D721Med (cell line): ENCODE measurements at regions not wholly inside any gene's neighbourhood (a gene's known extent, or its start where the extent isn't known, plus 50 kb on each side); places are given as distances from the start of the nearest gene placed in this dataset.

Experiments
- DNase-seq: peaks from one replicate; pipeline ENCODE4 v3.0.0; 2011; ENCODE audit warnings: low spot score; ENCODE audit not compliant: insufficient read length
- FAIRE-seq: peaks from 2 replicates; lab custom pipeline; 2011; peaks lifted over from hg19 to GRCh38; lab: Jason Lieb, UNC
- TF ChIP-seq, protein P1 (sequence below): IDR thresholded peaks from 2 replicates; pipeline ENCODE4 v1.5.1; 2012; ENCODE audit warnings: mild to moderate bottlenecking, control low read depth; ENCODE audit not compliant: insufficient read depth; ENCODE audit errors: missing control alignments

GRCh38 chr1:55476445-55477015 is 261.4 kb upstream of the USP24 start:
- TF ChIP-seq, protein P1, sequence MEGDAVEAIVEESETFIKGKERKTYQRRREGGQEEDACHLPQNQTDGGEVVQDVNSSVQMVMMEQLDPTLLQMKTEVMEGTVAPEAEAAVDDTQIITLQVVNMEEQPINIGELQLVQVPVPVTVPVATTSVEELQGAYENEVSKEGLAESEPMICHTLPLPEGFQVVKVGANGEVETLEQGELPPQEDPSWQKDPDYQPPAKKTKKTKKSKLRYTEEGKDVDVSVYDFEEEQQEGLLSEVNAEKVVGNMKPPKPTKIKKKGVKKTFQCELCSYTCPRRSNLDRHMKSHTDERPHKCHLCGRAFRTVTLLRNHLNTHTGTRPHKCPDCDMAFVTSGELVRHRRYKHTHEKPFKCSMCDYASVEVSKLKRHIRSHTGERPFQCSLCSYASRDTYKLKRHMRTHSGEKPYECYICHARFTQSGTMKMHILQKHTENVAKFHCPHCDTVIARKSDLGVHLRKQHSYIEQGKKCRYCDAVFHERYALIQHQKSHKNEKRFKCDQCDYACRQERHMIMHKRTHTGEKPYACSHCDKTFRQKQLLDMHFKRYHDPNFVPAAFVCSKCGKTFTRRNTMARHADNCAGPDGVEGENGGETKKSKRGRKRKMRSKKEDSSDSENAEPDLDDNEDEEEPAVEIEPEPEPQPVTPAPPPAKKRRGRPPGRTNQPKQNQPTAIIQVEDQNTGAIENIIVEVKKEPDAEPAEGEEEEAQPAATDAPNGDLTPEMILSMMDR, result no peak
- FAIRE-seq, result no peak

DNA sequence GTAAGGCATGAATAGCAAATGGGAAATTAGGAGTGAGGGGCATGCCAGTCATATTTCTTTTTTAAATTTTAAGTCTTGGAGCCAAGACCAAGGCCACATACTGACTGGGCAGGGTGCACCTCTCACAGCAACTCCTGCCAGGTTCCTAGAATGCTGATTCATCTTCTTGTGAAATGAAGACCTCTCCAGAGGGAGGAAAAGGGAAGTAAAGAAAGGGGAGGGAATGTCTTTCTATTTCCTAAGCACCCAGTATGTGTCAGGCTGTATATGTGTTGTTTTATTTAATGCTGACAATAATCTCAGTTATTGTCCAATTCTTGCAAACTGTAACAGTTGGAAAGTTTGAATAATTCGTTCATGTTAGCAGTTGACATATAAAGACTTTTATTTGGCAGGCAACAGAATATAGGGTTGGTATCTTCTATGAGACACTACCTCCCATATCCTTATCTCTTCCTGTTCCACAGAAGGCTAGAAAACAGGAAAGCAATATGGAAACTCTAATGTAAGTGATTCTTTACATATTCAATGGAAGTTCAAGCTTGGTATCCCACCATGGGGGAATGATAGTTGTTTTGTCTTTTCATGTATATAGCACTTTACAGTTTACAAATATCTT is 259.1 kb upstream of the USP24 start:
- TF ChIP-seq, protein P1, result no peak
- DNase-seq (no peak), FAIRE-seq (no peak)

More at GRCh38 chr1:55476445-55477015, 261.4 kb upstream of the USP24 start:
- DNase-seq, result no peak

GRCh38 chr1:55473661-55474060 is 258.5 kb upstream of the USP24 start:
- DNase-seq (no peak), FAIRE-seq (no peak)
- TF ChIP-seq, protein P1, result no peak

DNA sequence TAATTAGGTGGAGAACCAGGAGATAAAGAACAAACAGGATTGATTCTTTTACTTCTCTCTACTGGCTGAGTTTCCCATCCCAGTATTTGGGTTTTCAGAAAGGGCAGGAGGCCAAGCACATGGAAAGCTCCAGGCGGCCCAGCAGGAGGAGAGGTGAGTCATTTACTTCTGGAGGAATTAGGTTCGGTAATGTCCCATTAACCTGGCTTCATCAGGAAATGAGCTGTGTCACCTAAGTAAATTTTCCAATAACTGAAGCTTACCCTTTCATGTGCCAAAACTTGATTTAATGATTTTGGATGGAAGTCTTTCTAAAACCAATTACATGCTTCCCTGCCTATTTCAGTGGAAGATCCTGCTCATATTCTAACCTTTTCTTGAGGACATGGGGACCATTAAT is 257.6 kb upstream of the USP24 start:
- TF ChIP-seq, protein P1, result no peak
- DNase-seq (no peak), FAIRE-seq (no peak)

GRCh38 chr1:55472115-55472514 is 257.0 kb upstream of the USP24 start:
- TF ChIP-seq, protein P1, result no peak
- DNase-seq (no peak), FAIRE-seq (no peak)

- no peak for FAIRE-seq
- no peak for DNase-seq
- TF ChIP-seq, protein P1, result no peak
Observed at GRCh38 chr1:55468142-55468795, 253.1 kb upstream of the USP24 start.

- DNase-seq, result no peak
- no peak for FAIRE-seq
- TF ChIP-seq, protein P1, result no peak
Observed at GRCh38 chr1:55466921-55467320, 251.8 kb upstream of the USP24 start.
